Loucy (cell line): ENCODE measurements at regions not wholly inside any gene's neighbourhood (a gene's known extent, or its start where the extent isn't known, plus 50 kb on each side); places are given as distances from the start of the nearest gene placed in this dataset.

Experiments
- H2AFZ ChIP-seq: fragments of 200-600 bp; sonication (generic); 2 replicates; pipeline ENCODE4 v1.6.0; 2016; ENCODE audit warnings: antibody characterized with exemption, mild to moderate bottlenecking, low read length, moderate library complexity
- H3F3A ChIP-seq: fragments of 200-600 bp; 2 replicates; pipeline ENCODE4 v1.6.0; 2016; ENCODE audit warnings: antibody characterized with exemption, low read depth, mild to moderate bottlenecking
- H3K27me3 ChIP-seq: fragments of 200-600 bp; sonication (generic); 2 replicates; pipeline ENCODE4 v1.6.1; 2014; ENCODE audit warnings: low read length, mild to moderate bottlenecking; ENCODE audit not compliant: insufficient read depth, poor library complexity, severe bottlenecking
- H3K36me3 ChIP-seq: fragments of 200-600 bp; sonication (generic); 2 replicates; pipeline ENCODE4 v1.6.1; 2016; ENCODE audit warnings: low read length; ENCODE audit not compliant: insufficient read depth
- H3K4me1 ChIP-seq: fragments of 200-600 bp; sonication (generic); 2 replicates; pipeline ENCODE4 v1.5.1; 2014; ENCODE audit warnings: low read length, mild to moderate bottlenecking; ENCODE audit not compliant: insufficient read depth, poor library complexity, severe bottlenecking
- H3K4me2 ChIP-seq: fragments of 200-600 bp; sonication (generic); 2 replicates; pipeline ENCODE4 v1.6.0; 2014; ENCODE audit warnings: antibody characterized with exemption, low read length, low read depth, mild to moderate bottlenecking; ENCODE audit not compliant: poor library complexity, severe bottlenecking
- H3K4me3 ChIP-seq: fragments of 200-600 bp; sonication (generic); 2 replicates; pipeline ENCODE4 v1.5.1; 2014; ENCODE audit warnings: low read length, mild to moderate bottlenecking, mixed read lengths; ENCODE audit not compliant: poor library complexity, severe bottlenecking
- H3K79me2 ChIP-seq: fragments of 200-600 bp; sonication (generic); 2 replicates; pipeline ENCODE4 v1.6.1; 2014; ENCODE audit warnings: low read length; ENCODE audit not compliant: insufficient read depth
- H3K9ac ChIP-seq: fragments of 200-600 bp; sonication (generic); 2 replicates; pipeline ENCODE4 v1.6.0; 2014; ENCODE audit warnings: mild to moderate bottlenecking, low read depth, low read length, moderate library complexity; ENCODE audit not compliant: poor library complexity, severe bottlenecking
- H3K9me2 ChIP-seq: fragments of 200-600 bp; sonication (generic); replicated peaks from 2 replicates; pipeline ENCODE4 v1.6.1; 2016; ENCODE audit warnings: low read depth, low read length, mixed read lengths
- H3K9me3 ChIP-seq: fragments of 200-600 bp; sonication (generic); 2 replicates; pipeline ENCODE4 v1.6.1; 2014; ENCODE audit warnings: mild to moderate bottlenecking, antibody characterized with exemption, low read length, low read depth; ENCODE audit not compliant: insufficient read depth
- H4K20me1 ChIP-seq: fragments of 200-600 bp; sonication (generic); 2 replicates; pipeline ENCODE4 v1.6.0; 2014; ENCODE audit warnings: antibody characterized with exemption, low read length, mild to moderate bottlenecking; ENCODE audit not compliant: insufficient read depth, poor library complexity, severe bottlenecking
- CTCF ChIP-seq: fragments of 200-600 bp; sonication (generic); conservative IDR thresholded peaks from 2 replicates; pipeline ENCODE4 v1.5.1; 2014; ENCODE audit warnings: mild to moderate bottlenecking, antibody characterized with exemption, low read length
- EZH2phosphoT487 ChIP-seq: fragments of 200-600 bp; IDR thresholded peaks from 2 replicates; pipeline ENCODE4 v1.6.1; 2018; ENCODE audit warnings: antibody characterized with exemption, mild to moderate bottlenecking, moderate library complexity, borderline replicate concordance

GRCh38 chr2:147696426-147696825 is 148.4 kb upstream of the ACVR2A start:
- no peaks in the 10 kb centered on the region for H3K27me3 ChIP-seq
- H3K4me2 ChIP-seq, result no peak overlapping the region
- H3K4me3 ChIP-seq, result no peak overlapping the region
- no peaks in the 10 kb centered on the region for H3K9me2 ChIP-seq
- H2AFZ ChIP-seq, result no peak overlapping the region
- no peaks in the 10 kb centered on the region for H3K4me1 ChIP-seq
- TF ChIP-seq EZH2phosphoT487 (no peak), CTCF (no peak)
- no peak overlapping the region for H3K9ac ChIP-seq
- no peaks in the 10 kb centered on the region for H3K79me2 ChIP-seq
- H3K9me3 ChIP-seq, result peaks cover 4% of the 10 kb centered on the region; the same call in 1 of the 2 replicates
- H4K20me1 ChIP-seq, result no peaks in the 10 kb centered on the region
- H3F3A ChIP-seq, result no peaks in the 10 kb centered on the region
- no peaks in the 10 kb centered on the region for H3K36me3 ChIP-seq

GRCh38 chr2:147689220-147689909 is 155.5 kb upstream of the ACVR2A start:
- Histone ChIP-seq H2AFZ (no peak overlapping the region), H3K4me3 (no peak overlapping the region), H4K20me1 (no peaks in the 10 kb centered on the region), H3K4me1 (no peaks in the 10 kb centered on the region), H3K9me3 (no peaks in the 10 kb centered on the region), H3K9ac (no peak overlapping the region), H3K36me3 (no peaks in the 10 kb centered on the region), H3K27me3 (no peaks in the 10 kb centered on the region), H3K9me2 (no peaks in the 10 kb centered on the region), H3K4me2 (no peak overlapping the region), H3K79me2 (no peaks in the 10 kb centered on the region), H3F3A (no peaks in the 10 kb centered on the region)
- no peak for TF ChIP-seq CTCF
- TF ChIP-seq EZH2phosphoT487, result no peak

GRCh38 chr2:147688242-147688641 is 156.6 kb upstream of the ACVR2A start:
- no peaks in the 10 kb centered on the region for H3K79me2 ChIP-seq
- H2AFZ ChIP-seq, result no peak overlapping the region
- no peaks in the 10 kb centered on the region for H3K9me2 ChIP-seq
- H3K4me3 ChIP-seq, result no peak overlapping the region
- no peaks in the 10 kb centered on the region for H3K9me3 ChIP-seq
- H3K4me1 ChIP-seq, result no peaks in the 10 kb centered on the region
- H3K4me2 ChIP-seq, result no peak overlapping the region
- H4K20me1 ChIP-seq, result no peaks in the 10 kb centered on the region
- H3F3A ChIP-seq, result no peaks in the 10 kb centered on the region
- H3K9ac ChIP-seq, result no peak overlapping the region
- TF ChIP-seq EZH2phosphoT487 (no peak), CTCF (no peak)
- H3K27me3 ChIP-seq, result no peaks in the 10 kb centered on the region
- H3K36me3 ChIP-seq, result no peaks in the 10 kb centered on the region
